Pancreas (tissue), 10 donors: ENCODE measurements at regions not wholly inside any gene's neighbourhood (a gene's known extent, or its start where the extent isn't known, plus 50 kb on each side); places are given as distances from the start of the nearest gene placed in this dataset.
A peak's percentile ranks its signal among the peaks of the same experiment; 100 is the strongest.

Experiments used
- ATAC-seq, 4 donors: fragments of 200-7000 bp; cut with Tn5 transposase; one replicate each; pipeline versions ENCODE4 v1.8.0 to v1.9.1; 2020; ENCODE audit warnings: mild to moderate bottlenecking in 4 of 4, moderate library complexity in 4 of 4
- DNase-seq, 6 donors: peaks; one replicate each; pipeline ENCODE4 v3.0.0-alpha.2; 2020
- FAIRE-seq: peaks from 2 replicates; lab custom pipeline; 2012; peaks lifted over from hg19 to GRCh38; lab: Jason Lieb, UNC
- H3K27ac ChIP-seq, 4 donors: fragments of 200-600 bp; sonication (generic); 1 replicate in 3 of 4; 2 replicates in 1 of 4; pipeline versions ENCODE4 v1.5.0 to v1.8.0; 2020
- H3K27me3 ChIP-seq, 4 donors: fragments of 200-600 bp; one replicate each; pipeline ENCODE4 v1.8.0; 2021
- H3K36me3 ChIP-seq, 3 donors: fragments of 200-600 bp; sonication (generic) in 1 of 3; one replicate each; pipeline versions ENCODE4 v1.5.0 to v1.8.0; 2020 to 2021
- H3K4me1 ChIP-seq, 3 donors: fragments of 200-600 bp; one replicate each; pipeline ENCODE4 v1.8.0; 2021
- H3K4me3 ChIP-seq, 4 donors: fragments of 200-600 bp; sonication (generic) in 2 of 4; one replicate each; pipeline versions ENCODE4 v1.5.0 to v1.8.0; 2020 to 2021
- H3K9me3 ChIP-seq, 4 donors: fragments of 200-600 bp; one replicate each; pipeline ENCODE4 v1.8.0; 2021
- WGBS, 2 donors: extraction: QIAGEN DNeasy Blood & Tissue Kit; methylation state at CpG; one replicate each; pipeline ENCODE4 v1.1.7; 2013; 5-methylcytosine and 5-hydroxymethylcytosine counted together
- intact Hi-C, 3 donors: fragments of 100-400 bp; cut with DNase I; formaldehyde crosslinking; loops; one replicate each; pipeline versions ENCODE4 v1.11.1 to v1.14.2; 2022
- TF ChIP-seq, protein P1 (sequence below), 4 donors: fragments of 200-600 bp; sonication (generic) in 3 of 4; IDR thresholded peaks; one replicate each; pipeline versions ENCODE4 v1.5.0 to v1.8.0; 2021; ENCODE audit warnings: antibody characterized with exemption in 4 of 4
- donor health status: healthy with polysubstance abuse.
- donor health status: DM: no; HTN: no; CAD: no; lungs with moderate emphysema.
- donor health status: DM: no; HTN: no; CAD: no.
- donor health status: control.
- donor health status: control.
- donor health status: Bipolar disorder and iron deficiency.
- donor health status: DM: yes; HTN: yes; CAD: no.
- donor health status: DM: no; HTN: no; CAD: no.
- donor health status: DM: no; HTN: no; CAD: no.
- donor health status: DM: yes; HTN: yes; CAD: no.

DNA sequence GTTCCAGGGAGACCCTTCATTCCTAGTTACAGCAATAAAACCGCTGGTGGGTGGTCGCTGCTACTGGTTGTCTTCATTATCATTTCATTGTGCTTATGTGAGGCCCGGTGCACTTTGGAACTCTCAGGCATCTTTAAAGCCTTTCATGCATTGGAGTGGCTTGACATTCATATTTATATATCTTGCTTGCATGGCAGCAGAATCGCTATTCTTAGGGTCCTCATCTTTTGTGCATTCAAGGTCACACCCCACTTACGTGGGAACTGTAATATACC is 110.1 kb downstream of the ZBTB18 start:
- H3K4me3 ChIP-seq, result no peak overlapping the region
- no peaks in the 10 kb centered on the region for H3K36me3 ChIP-seq
- H3K9me3 ChIP-seq, result no peaks in the 10 kb centered on the region
- 64 to 68% methylated on average over 5 of the region's 5 CpGs for WGBS, 2 donors
- TF ChIP-seq, protein P1, sequence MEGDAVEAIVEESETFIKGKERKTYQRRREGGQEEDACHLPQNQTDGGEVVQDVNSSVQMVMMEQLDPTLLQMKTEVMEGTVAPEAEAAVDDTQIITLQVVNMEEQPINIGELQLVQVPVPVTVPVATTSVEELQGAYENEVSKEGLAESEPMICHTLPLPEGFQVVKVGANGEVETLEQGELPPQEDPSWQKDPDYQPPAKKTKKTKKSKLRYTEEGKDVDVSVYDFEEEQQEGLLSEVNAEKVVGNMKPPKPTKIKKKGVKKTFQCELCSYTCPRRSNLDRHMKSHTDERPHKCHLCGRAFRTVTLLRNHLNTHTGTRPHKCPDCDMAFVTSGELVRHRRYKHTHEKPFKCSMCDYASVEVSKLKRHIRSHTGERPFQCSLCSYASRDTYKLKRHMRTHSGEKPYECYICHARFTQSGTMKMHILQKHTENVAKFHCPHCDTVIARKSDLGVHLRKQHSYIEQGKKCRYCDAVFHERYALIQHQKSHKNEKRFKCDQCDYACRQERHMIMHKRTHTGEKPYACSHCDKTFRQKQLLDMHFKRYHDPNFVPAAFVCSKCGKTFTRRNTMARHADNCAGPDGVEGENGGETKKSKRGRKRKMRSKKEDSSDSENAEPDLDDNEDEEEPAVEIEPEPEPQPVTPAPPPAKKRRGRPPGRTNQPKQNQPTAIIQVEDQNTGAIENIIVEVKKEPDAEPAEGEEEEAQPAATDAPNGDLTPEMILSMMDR (IDR thresholded peaks at IDR 0.05), result no peak
- H3K27ac ChIP-seq, result no peak overlapping the region
- FAIRE-seq (no peak), ATAC-seq (no peak), DNase-seq (no peak)
- intact Hi-C loops, result no loop called here
- H3K27me3 ChIP-seq, result no peaks in the 10 kb centered on the region
- no peaks in the 10 kb centered on the region for H3K4me1 ChIP-seq

DNA sequence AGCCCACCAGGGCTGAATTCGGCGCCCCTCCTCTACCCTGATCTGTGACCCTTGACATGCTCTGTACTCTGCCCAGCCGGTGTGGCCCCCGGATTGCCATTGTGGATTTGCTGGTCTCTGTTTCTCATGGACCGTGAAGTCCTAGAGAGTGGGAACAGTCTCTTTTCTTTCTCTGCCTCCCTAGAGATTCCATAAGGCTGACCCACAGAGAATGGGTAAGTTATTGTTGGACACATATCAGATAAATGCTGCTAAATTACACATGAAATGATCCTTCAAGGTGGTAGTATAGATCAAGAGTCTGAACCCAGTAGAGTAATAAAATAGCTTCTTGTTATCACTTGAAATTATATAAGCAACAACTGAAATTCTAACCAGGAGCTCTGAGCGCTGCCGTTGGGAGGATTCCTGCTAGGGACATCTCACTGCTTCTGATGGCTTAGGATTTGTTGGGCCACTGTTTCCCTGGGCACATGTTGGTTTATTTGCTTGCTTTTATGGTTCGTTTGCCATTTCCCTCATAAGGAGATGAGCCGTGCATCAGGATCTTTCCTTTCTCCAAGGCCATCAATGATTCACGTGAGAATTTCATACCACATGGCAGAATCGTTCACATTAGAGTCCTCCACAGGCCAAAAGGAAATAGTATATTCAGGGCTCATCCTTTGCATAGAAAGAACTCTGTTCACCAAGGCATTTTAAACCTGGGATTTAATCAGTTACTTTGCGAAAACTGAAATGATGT is 111.9 kb downstream of the ZBTB18 start:
- no peaks in the 10 kb centered on the region for H3K9me3 ChIP-seq
- no peaks in the 10 kb centered on the region for H3K4me1 ChIP-seq
- 74 to 77% methylated on average over 12 of the region's 12 CpGs for WGBS, 2 donors
- FAIRE-seq (no peak), ATAC-seq (no peak), DNase-seq (no peak)
- no peaks in the 10 kb centered on the region for H3K36me3 ChIP-seq
- no peak overlapping the region for H3K27ac ChIP-seq
- no peak overlapping the region for H3K4me3 ChIP-seq
- no peaks in the 10 kb centered on the region for H3K27me3 ChIP-seq
- TF ChIP-seq, protein P1 (IDR thresholded peaks at IDR 0.05), result no peak
- intact Hi-C loops, result no loop called here

DNA sequence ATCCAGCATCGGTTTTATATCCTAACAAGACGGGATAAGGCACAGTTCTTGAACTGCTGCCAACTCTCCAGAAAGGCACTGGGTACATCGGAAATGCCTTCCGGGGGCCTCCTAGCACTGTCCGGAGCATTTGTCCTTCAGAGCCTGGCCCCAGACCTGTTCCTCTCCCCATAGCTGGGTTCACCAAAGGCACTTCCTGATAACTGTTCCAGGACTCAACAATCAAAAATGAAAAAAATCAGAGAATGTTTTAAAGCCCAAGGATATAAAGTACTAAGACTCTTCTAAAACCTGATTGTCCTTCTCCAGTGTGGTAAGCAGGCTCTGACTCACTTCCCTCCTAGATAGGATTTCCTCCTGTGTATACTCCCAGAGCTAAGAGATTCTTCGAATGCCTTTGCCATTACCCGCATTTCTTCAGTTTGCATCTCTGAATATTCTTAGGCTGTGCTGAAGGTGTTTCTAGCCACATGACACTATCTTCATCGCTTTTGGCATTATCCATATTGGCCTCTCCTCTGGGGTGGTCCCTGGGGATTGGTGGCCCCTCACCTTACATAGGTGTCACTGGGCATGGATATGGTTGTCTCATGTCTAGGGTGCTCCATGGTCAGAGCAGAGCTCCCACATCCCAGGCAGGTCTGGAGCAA is 112.9 kb downstream of the ZBTB18 start:
- Histone ChIP-seq H3K4me1 (no peaks in the 10 kb centered on the region), H3K9me3 (no peaks in the 10 kb centered on the region), H3K4me3 (no peak overlapping the region), H3K36me3 (no peaks in the 10 kb centered on the region), H3K27me3 (no peaks in the 10 kb centered on the region), H3K27ac (peak overlapping the region in 1 of 4 donors; percentile 31)
- ATAC-seq (peak in 2 of 4 donors; percentile 60 to 78), DNase-seq (no peak), FAIRE-seq (no peak)
- 72 to 75% methylated on average over 8 of the region's 8 CpGs for WGBS, 2 donors
- intact Hi-C loops, result no loop called here
- TF ChIP-seq, protein P1 (IDR thresholded peaks at IDR 0.05), result no peak

DNA sequence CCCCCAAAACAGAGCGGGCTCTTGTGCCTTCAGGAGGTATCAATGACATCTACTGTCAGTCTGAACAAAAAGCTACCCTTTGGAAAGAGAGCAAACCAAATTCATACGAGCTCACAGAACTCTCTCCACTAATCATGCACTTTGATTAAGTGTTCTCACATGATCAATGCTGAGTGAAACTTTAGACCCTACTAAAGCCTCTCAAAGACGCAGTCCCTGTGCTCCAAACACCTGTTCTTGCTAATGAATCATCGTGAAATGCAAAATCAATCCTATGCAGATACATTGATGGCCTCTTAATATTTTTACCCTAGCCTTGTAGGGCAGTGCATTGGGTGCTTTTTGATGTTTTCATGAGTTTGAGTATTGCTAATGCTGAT is 113.4 kb downstream of the ZBTB18 start:
- intact Hi-C loops, result no loop called here
- 59 to 61% methylated on average over 4 of the region's 4 CpGs for WGBS, 2 donors
- no peaks in the 10 kb centered on the region for H3K36me3 ChIP-seq
- H3K9me3 ChIP-seq, result no peaks in the 10 kb centered on the region
- DNase-seq (no peak), FAIRE-seq (no peak), ATAC-seq (no peak)
- no peaks in the 10 kb centered on the region for H3K4me1 ChIP-seq
- H3K27ac ChIP-seq, result no peak overlapping the region
- H3K4me3 ChIP-seq, result no peak overlapping the region
- TF ChIP-seq, protein P1 (IDR thresholded peaks at IDR 0.05), result no peak
- no peaks in the 10 kb centered on the region for H3K27me3 ChIP-seq

DNA sequence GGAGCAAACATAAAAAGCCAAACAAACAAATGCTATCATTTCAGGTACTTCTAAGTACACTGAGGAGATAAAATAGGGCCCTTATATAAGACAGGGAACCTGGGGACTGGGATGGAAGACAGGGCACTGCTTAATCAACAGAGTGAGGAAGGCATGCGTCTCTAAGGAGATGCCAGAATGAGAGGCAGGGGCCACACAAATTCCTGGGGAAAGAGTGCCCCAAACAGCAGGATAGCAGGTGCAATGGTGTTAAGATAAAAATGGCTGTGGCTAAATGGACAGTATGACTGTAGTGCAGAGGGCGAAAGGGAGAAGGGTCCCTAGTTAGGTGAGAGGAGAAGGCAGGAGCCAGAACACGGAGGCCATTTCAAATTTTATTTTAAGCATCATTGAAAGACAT is 113.9 kb downstream of the ZBTB18 start:
- Histone ChIP-seq H3K36me3 (no peaks in the 10 kb centered on the region), H3K27me3 (no peaks in the 10 kb centered on the region), H3K4me3 (no peak overlapping the region), H3K4me1 (no peaks in the 10 kb centered on the region), H3K27ac (no peak overlapping the region), H3K9me3 (no peaks in the 10 kb centered on the region)
- DNase-seq, result no peak
- 86 to 95% methylated on average over 3 of the region's 3 CpGs for WGBS, 2 donors
- no peak for FAIRE-seq
- no peak for ATAC-seq
- intact Hi-C loops, result no loop called here
- TF ChIP-seq, protein P1 (IDR thresholded peaks at IDR 0.05), result no peak
